Mesenchymal stem cell (in vitro differentiated cells and primary cell): ENCODE measurements at regions not wholly inside any gene's neighbourhood (a gene's known extent, or its start where the extent isn't known, plus 50 kb on each side); places are given as distances from the start of the nearest gene placed in this dataset.

Source experiments
- DNase-seq: peaks from one replicate; pipeline ENCODE4 v3.0.0-alpha.2; 2013
- H2AFZ ChIP-seq: one replicate; pipeline ENCODE4 v1.6.1; 2013; ENCODE audit warnings: low read depth, mild to moderate bottlenecking, control low read depth, inconsistent platforms, low read length, moderate library complexity
- H2AK5ac ChIP-seq: 2 replicates; pipeline ENCODE4 v1.6.1; 2013; ENCODE audit warnings: low read length, moderate library complexity, mild to moderate bottlenecking, inconsistent platforms; ENCODE audit not compliant: severe bottlenecking
- H2BK120ac ChIP-seq: one replicate; pipeline ENCODE4 v1.6.1; 2013; ENCODE audit warnings: low read depth, mild to moderate bottlenecking, inconsistent platforms, low read length, moderate library complexity
- H2BK12ac ChIP-seq, 2 experiments: one replicate each; pipeline ENCODE4 v1.6.1; 2013; ENCODE audit warnings: inconsistent platforms in 2 of 2, low read length in 2 of 2, mild to moderate bottlenecking in 2 of 2, moderate library complexity in 2 of 2, control low read depth in 1 of 2
- H2BK15ac ChIP-seq: one replicate; pipeline ENCODE4 v1.6.1; 2013; ENCODE audit warnings: mild to moderate bottlenecking, low read depth, inconsistent platforms; ENCODE audit not compliant: poor library complexity, severe bottlenecking
- H2BK5ac ChIP-seq: 2 replicates; pipeline ENCODE4 v1.6.1; 2013; ENCODE audit warnings: low read depth, mild to moderate bottlenecking, low read length, control low read depth, inconsistent platforms; ENCODE audit not compliant: poor library complexity, severe bottlenecking
- H3K14ac ChIP-seq, 2 experiments: one replicate each; pipeline ENCODE4 v1.6.1; 2013; ENCODE audit warnings: inconsistent platforms in 2 of 2, low read length in 2 of 2, control low read depth in 1 of 2, mild to moderate bottlenecking in 1 of 2, moderate library complexity in 1 of 2
- H3K18ac ChIP-seq, 2 experiments: one replicate each; pipeline ENCODE4 v1.6.1; 2013; ENCODE audit warnings: inconsistent platforms in 2 of 2, low read length in 2 of 2, control low read depth in 1 of 2, low read depth in 1 of 2, mild to moderate bottlenecking in 1 of 2
- H3K23ac ChIP-seq, 2 experiments: one replicate each; pipeline ENCODE4 v1.6.1; 2013; ENCODE audit warnings: inconsistent platforms in 2 of 2, low read length in 2 of 2, mild to moderate bottlenecking in 2 of 2, moderate library complexity in 2 of 2, control low read depth in 1 of 2
- H3K27ac ChIP-seq: 2 replicates; pipeline ENCODE4 v1.5.1; 2013; ENCODE audit warnings: mild to moderate bottlenecking, moderate library complexity, low read length, control low read depth, inconsistent platforms; ENCODE audit not compliant: poor library complexity, severe bottlenecking
- H3K27me3 ChIP-seq, 2 experiments: 2 replicates each; pipeline versions ENCODE4 v1.6.1 to v1.7.0; 2013; ENCODE audit warnings: low read length in 2 of 2, mild to moderate bottlenecking in 2 of 2, moderate library complexity in 2 of 2, control low read depth in 1 of 2, inconsistent platforms in 1 of 2; ENCODE audit not compliant: control insufficient read depth in 1 of 2, insufficient read depth in 1 of 2
- H3K36me3 ChIP-seq, 2 experiments: 2 replicates each; pipeline versions ENCODE4 v1.6.1 to v1.7.0; 2013; ENCODE audit warnings: low read length in 2 of 2, control low read depth in 1 of 2, inconsistent platforms in 1 of 2, low read depth in 1 of 2, mild to moderate bottlenecking in 1 of 2; ENCODE audit not compliant: insufficient read depth in 2 of 2, control insufficient read depth in 1 of 2
- H3K4ac ChIP-seq, 2 experiments: one replicate each; pipeline ENCODE4 v1.6.1; 2013; ENCODE audit warnings: inconsistent platforms in 2 of 2, low read length in 2 of 2, mild to moderate bottlenecking in 2 of 2, moderate library complexity in 2 of 2, control low read depth in 1 of 2, low read depth in 1 of 2
- H3K4me1 ChIP-seq: 2 replicates; pipeline ENCODE4 v1.6.1; 2013; ENCODE audit warnings: low read depth, low read length, control low read depth; ENCODE audit not compliant: control insufficient read depth, insufficient read depth
- H3K4me2 ChIP-seq: 2 replicates; pipeline ENCODE4 v1.6.1; 2013; ENCODE audit warnings: low read length, mild to moderate bottlenecking, inconsistent platforms; ENCODE audit not compliant: poor library complexity, severe bottlenecking
- H3K4me3 ChIP-seq, 2 experiments: 2 replicates each; pipeline versions ENCODE4 v1.5.1 to v1.7.0; 2013; ENCODE audit warnings: low read length in 2 of 2, mild to moderate bottlenecking in 2 of 2, control low read depth in 1 of 2, low read depth in 1 of 2; ENCODE audit not compliant: insufficient read depth in 1 of 2
- H3K79me1 ChIP-seq: replicated peaks from 2 replicates; pipeline ENCODE4 v1.6.1; 2013; ENCODE audit warnings: mild to moderate bottlenecking, control low read depth, low read length, inconsistent platforms; ENCODE audit not compliant: poor library complexity, severe bottlenecking
- H3K9ac ChIP-seq: 2 replicates; pipeline ENCODE4 v1.7.0; 2013; ENCODE audit warnings: mild to moderate bottlenecking, low read length, moderate library complexity
- H3K9me3 ChIP-seq: 2 replicates; pipeline ENCODE4 v1.7.0; 2013; ENCODE audit warnings: mild to moderate bottlenecking, low read length; ENCODE audit not compliant: control insufficient read depth
- H4K8ac ChIP-seq: one replicate; pipeline ENCODE4 v1.6.1; 2013; ENCODE audit warnings: inconsistent platforms, mild to moderate bottlenecking, low read length, moderate library complexity
- H4K91ac ChIP-seq: one replicate; pipeline ENCODE4 v1.6.1; 2013; ENCODE audit warnings: mild to moderate bottlenecking, low read length, inconsistent platforms
- WGBS: methylation state at CpG from one replicate; pipeline ENCODE4 v1.1.7; 2013; ENCODE audit warnings: mixed read lengths; 5-methylcytosine and 5-hydroxymethylcytosine counted together

GRCh38 chr3:148534089-148534988 lies 163.4 kb upstream of the AGTR1 start:
- no peak overlapping the region for H3K27ac ChIP-seq
- no peaks in the 10 kb centered on the region for H3K27me3 ChIP-seq
- H3K9ac ChIP-seq, result no peak overlapping the region
- no peak overlapping the region for H4K91ac ChIP-seq
- no peak overlapping the region for H3K4me2 ChIP-seq
- H3K4me3 ChIP-seq, result no peak overlapping the region
- no peak overlapping the region for H3K18ac ChIP-seq
- no peaks in the 10 kb centered on the region for H3K4me1 ChIP-seq
- H3K9me3 ChIP-seq, result no peaks in the 10 kb centered on the region
- H3K14ac ChIP-seq, result no peak overlapping the region
- H2AK5ac ChIP-seq, result no peak overlapping the region
- 83% methylated on average over 4 of the region's 5 CpGs for WGBS
- no peak overlapping the region for H4K8ac ChIP-seq
- H3K23ac ChIP-seq, result no peak overlapping the region
- DNase-seq, result no peak
- H2BK12ac ChIP-seq, result no peak overlapping the region
- H3K4ac ChIP-seq, result no peak overlapping the region
- no peak overlapping the region for H2BK5ac ChIP-seq
- no peak overlapping the region for H2BK120ac ChIP-seq
- no peak overlapping the region for H2AFZ ChIP-seq
- no peak overlapping the region for H2BK15ac ChIP-seq
- H3K79me1 ChIP-seq, result no peaks in the 10 kb centered on the region
- H3K36me3 ChIP-seq, result no peaks in the 10 kb centered on the region

GRCh38 chr3:148535001-148535400 lies 162.7 kb upstream of the AGTR1 start:
- Histone ChIP-seq H3K23ac (no peak overlapping the region), H2AK5ac (no peak overlapping the region)
- WGBS, result 76% methylated on average over 1 of the region's 1 CpG

GRCh38 chr3:148540266-148540665 lies 157.4 kb upstream of the AGTR1 start:
- H2BK12ac ChIP-seq, result no peak overlapping the region
- WGBS, result 100% methylated on average over 1 of the region's 1 CpG
- H2BK5ac ChIP-seq, result no peak overlapping the region
- no peak overlapping the region for H3K9ac ChIP-seq
- H3K4me2 ChIP-seq, result no peak overlapping the region
- no peak overlapping the region for H2AK5ac ChIP-seq
- H3K18ac ChIP-seq, result no peak overlapping the region
- H3K27ac ChIP-seq, result no peak overlapping the region
- H3K23ac ChIP-seq, result no peak overlapping the region
- H3K27me3 ChIP-seq, result no peaks in the 10 kb centered on the region
- no peak for DNase-seq
- no peak overlapping the region for H4K8ac ChIP-seq
- H3K9me3 ChIP-seq, result no peaks in the 10 kb centered on the region
- no peak overlapping the region for H3K4me3 ChIP-seq
- no peaks in the 10 kb centered on the region for H3K79me1 ChIP-seq
- no peak overlapping the region for H2AFZ ChIP-seq
- no peak overlapping the region for H3K4ac ChIP-seq
- H3K36me3 ChIP-seq, result no peaks in the 10 kb centered on the region
- H3K4me1 ChIP-seq, result no peaks in the 10 kb centered on the region
- no peak overlapping the region for H2BK120ac ChIP-seq
- no peak overlapping the region for H2BK15ac ChIP-seq
- H4K91ac ChIP-seq, result no peak overlapping the region
- H3K14ac ChIP-seq, result no peak overlapping the region

More at GRCh38 chr3:148535001-148535400, 162.7 kb upstream of the AGTR1 start:
- Histone ChIP-seq H3K4me2 (no peak overlapping the region), H2BK5ac (no peak overlapping the region), H2BK12ac (no peak overlapping the region), H3K9me3 (no peaks in the 10 kb centered on the region), H3K27me3 (no peaks in the 10 kb centered on the region), H2BK15ac (no peak overlapping the region), H2BK120ac (no peak overlapping the region), H2AFZ (no peak overlapping the region), H3K4me1 (no peaks in the 10 kb centered on the region), H3K4me3 (no peak overlapping the region), H4K8ac (no peak overlapping the region), H3K14ac (no peak overlapping the region), H3K27ac (no peak overlapping the region), H4K91ac (no peak overlapping the region), H3K36me3 (no peaks in the 10 kb centered on the region), H3K18ac (no peak overlapping the region), H3K79me1 (no peaks in the 10 kb centered on the region), H3K9ac (no peak overlapping the region), H3K4ac (no peak overlapping the region)
- DNase-seq, result no peak

GRCh38 chr3:148540851-148541250 lies 156.9 kb upstream of the AGTR1 start:
- WGBS, result no CpG with 5 or more reads among the region's 3 CpGs
- no peak overlapping the region for H3K14ac ChIP-seq

More at GRCh38 chr3:148540851-148541250, 156.9 kb upstream of the AGTR1 start:
- Histone ChIP-seq H3K4ac (no peak overlapping the region), H4K8ac (no peak overlapping the region), H2AK5ac (no peak overlapping the region), H3K36me3 (no peaks in the 10 kb centered on the region), H3K4me1 (no peaks in the 10 kb centered on the region), H3K23ac (no peak overlapping the region), H3K9me3 (no peaks in the 10 kb centered on the region), H3K9ac (no peak overlapping the region), H3K4me3 (no peak overlapping the region), H2BK120ac (no peak overlapping the region), H3K27ac (no peak overlapping the region), H3K79me1 (no peaks in the 10 kb centered on the region), H3K4me2 (no peak overlapping the region), H4K91ac (no peak overlapping the region), H3K27me3 (no peaks in the 10 kb centered on the region), H2BK12ac (no peak overlapping the region), H2AFZ (no peak overlapping the region), H2BK15ac (no peak overlapping the region), H3K18ac (no peak overlapping the region), H2BK5ac (no peak overlapping the region)
- DNase-seq, result no peak
